Suprapubic skin (tissue), 4 donors: ENCODE measurements at regions not wholly inside any gene's neighbourhood (a gene's known extent, or its start where the extent isn't known, plus 50 kb on each side); places are given as distances from the start of the nearest gene placed in this dataset.

Experiments
- DNase-seq, 2 donors: peaks; one replicate each; pipeline ENCODE4 v3.0.0-alpha.2; 2019; ENCODE audit warnings: low spot score in 2 of 2
- H3K27ac ChIP-seq: fragments of 200-600 bp; sonication (generic); one replicate; pipeline ENCODE4 v1.5.1; 2019
- H3K27me3 ChIP-seq: fragments of 200-600 bp; sonication (generic); one replicate; pipeline ENCODE4 v1.5.1; 2019
- H3K36me3 ChIP-seq: fragments of 200-600 bp; sonication (generic); one replicate; pipeline ENCODE4 v1.5.1; 2019
- H3K4me1 ChIP-seq: fragments of 200-600 bp; sonication (generic); one replicate; pipeline ENCODE4 v1.5.1; 2019
- H3K4me3 ChIP-seq: fragments of 200-600 bp; sonication (generic); one replicate; pipeline ENCODE4 v1.5.1; 2019; ENCODE audit warnings: mild to moderate bottlenecking
- H3K9me3 ChIP-seq: fragments of 200-600 bp; sonication (generic); one replicate; pipeline ENCODE4 v1.5.1; 2019
- EP300 ChIP-seq: sonication (generic); formaldehyde crosslinking; IDR thresholded peaks from one replicate; pipeline ENCODE4 v1.6.1; 2017; ENCODE audit warnings: antibody characterized with exemption
- POLR2A ChIP-seq, 2 donors: fragments of 450-650 bp; IDR thresholded peaks; one replicate each; pipeline ENCODE4 v1.6.1; 2017; ENCODE audit warnings: antibody characterized with exemption in 2 of 2, mild to moderate bottlenecking in 2 of 2, moderate library complexity in 2 of 2
- POLR2AphosphoS5 ChIP-seq, 3 donors: sonication (generic); formaldehyde crosslinking; IDR thresholded peaks; one replicate each; pipeline ENCODE4 v1.6.1; 2017; ENCODE audit warnings: antibody characterized with exemption in 3 of 3
- WGBS: methylation state at CpG from one replicate; pipeline ENCODE4 v1.1.5; 2018; 5-methylcytosine and 5-hydroxymethylcytosine counted together
- TF ChIP-seq, protein P1 (sequence below), 2 donors: fragments of 200-600 bp in 1 of 2; fragments of 450-650 bp in 1 of 2; sonication (generic) in 1 of 2; IDR thresholded peaks; one replicate each; pipeline ENCODE4 v1.5.1; 2016 to 2019; ENCODE audit warnings: antibody characterized with exemption in 2 of 2, mild to moderate bottlenecking in 1 of 2, moderate library complexity in 1 of 2

DNA sequence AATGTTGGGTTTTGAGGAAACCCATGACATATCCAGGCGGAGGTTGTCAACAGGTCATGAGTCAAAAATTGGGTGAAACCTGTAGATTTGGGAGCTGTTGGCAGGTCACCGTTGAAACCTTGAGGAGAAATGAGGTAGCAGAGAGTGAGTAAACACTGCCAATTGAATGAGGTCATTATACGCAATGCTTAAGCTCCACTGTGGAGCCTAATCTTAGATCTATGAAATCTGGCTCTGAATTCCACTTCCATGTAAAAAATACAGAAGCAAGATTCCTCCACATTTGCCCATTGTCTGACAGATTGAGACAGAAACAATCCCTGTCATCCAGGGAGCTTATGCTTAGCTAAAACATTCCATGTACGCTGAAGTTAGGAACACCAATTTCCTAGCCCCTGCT, 76.0 kb upstream of the IL6 start:
- Histone ChIP-seq H3K4me1 (no peaks in the 10 kb centered on the region), H3K4me3 (no peak overlapping the region), H3K36me3 (no peaks in the 10 kb centered on the region), H3K9me3 (peaks cover 7% of the 10 kb centered on the region), H3K27ac (no peak overlapping the region), H3K27me3 (no peaks in the 10 kb centered on the region)
- TF ChIP-seq EP300 (no peak), POLR2AphosphoS5 (IDR thresholded peaks at IDR 0.05) (no peak), POLR2A (IDR thresholded peaks at IDR 0.05) (no peak)
- TF ChIP-seq, protein P1, sequence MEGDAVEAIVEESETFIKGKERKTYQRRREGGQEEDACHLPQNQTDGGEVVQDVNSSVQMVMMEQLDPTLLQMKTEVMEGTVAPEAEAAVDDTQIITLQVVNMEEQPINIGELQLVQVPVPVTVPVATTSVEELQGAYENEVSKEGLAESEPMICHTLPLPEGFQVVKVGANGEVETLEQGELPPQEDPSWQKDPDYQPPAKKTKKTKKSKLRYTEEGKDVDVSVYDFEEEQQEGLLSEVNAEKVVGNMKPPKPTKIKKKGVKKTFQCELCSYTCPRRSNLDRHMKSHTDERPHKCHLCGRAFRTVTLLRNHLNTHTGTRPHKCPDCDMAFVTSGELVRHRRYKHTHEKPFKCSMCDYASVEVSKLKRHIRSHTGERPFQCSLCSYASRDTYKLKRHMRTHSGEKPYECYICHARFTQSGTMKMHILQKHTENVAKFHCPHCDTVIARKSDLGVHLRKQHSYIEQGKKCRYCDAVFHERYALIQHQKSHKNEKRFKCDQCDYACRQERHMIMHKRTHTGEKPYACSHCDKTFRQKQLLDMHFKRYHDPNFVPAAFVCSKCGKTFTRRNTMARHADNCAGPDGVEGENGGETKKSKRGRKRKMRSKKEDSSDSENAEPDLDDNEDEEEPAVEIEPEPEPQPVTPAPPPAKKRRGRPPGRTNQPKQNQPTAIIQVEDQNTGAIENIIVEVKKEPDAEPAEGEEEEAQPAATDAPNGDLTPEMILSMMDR (IDR thresholded peaks at IDR 0.05) = no peak
- WGBS = 86% methylated on average over 4 of the region's 4 CpGs
- DNase-seq = no peak

- Histone ChIP-seq H3K9me3 (peaks cover 13% of the 10 kb centered on the region), H3K27me3 (no peaks in the 10 kb centered on the region), H3K36me3 (no peaks in the 10 kb centered on the region), H3K4me1 (no peaks in the 10 kb centered on the region), H3K4me3 (no peak overlapping the region), H3K27ac (no peak overlapping the region)
- WGBS = 88% methylated on average over 3 of the region's 3 CpGs
- no peak for DNase-seq
- TF ChIP-seq, protein P1 (IDR thresholded peaks at IDR 0.05) = no peak
- TF ChIP-seq POLR2AphosphoS5 (IDR thresholded peaks at IDR 0.05) (no peak), EP300 (no peak)
Observed at GRCh38 chr7:22649686-22650085, 77.3 kb upstream of the IL6 start.

DNA sequence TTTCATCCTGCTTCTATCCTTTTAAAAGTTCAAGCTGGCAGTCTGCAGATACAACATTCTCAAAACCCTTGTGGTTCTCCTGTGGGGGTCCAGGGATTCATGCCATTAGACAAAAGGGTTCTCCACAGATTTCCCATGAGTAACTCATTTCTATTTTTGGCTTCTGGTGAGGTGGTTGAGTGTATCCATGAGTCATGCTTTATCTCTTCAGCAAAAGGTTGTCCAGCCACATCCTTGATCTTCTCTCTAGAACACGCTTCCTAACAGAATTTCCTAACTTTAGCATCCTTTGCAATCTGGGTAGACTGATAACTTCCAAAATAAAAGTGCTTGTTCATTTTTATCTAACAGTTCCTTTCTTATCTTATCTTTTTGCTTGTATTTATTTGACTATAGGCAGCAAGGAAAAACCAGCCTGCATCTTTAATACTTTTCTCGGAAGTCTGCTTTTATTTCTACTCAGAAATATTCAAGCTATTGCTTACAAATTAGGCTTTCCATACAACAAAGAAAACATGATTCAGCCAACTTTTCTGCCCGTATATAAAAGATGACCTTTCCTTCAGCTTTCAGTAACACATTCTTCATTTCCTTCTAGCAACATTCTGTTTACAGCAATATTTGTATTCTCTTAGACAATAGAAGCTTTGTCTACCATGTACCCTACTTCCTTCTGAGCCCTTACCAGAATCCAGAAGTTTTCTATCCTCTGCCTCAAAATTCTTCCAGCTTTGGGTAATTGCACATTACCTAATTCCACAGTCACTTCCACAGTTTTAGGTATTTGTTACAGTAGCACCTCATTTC, 79.3 kb upstream of the IL6 start:
- Histone ChIP-seq H3K4me3 (no peak overlapping the region), H3K36me3 (no peaks in the 10 kb centered on the region), H3K27ac (no peak overlapping the region), H3K4me1 (no peaks in the 10 kb centered on the region), H3K9me3 (peaks cover 19% of the 10 kb centered on the region), H3K27me3 (no peaks in the 10 kb centered on the region)
- DNase-seq = no peak
- 81% methylated on average over 3 of the region's 3 CpGs for WGBS
- TF ChIP-seq POLR2A (IDR thresholded peaks at IDR 0.05) (no peak), POLR2AphosphoS5 (IDR thresholded peaks at IDR 0.05) (no peak), EP300 (no peak)
- TF ChIP-seq, protein P1 (IDR thresholded peaks at IDR 0.05) = no peak

- no peaks in the 10 kb centered on the region for H3K4me1 ChIP-seq
- no peak overlapping the region for H3K4me3 ChIP-seq
- DNase-seq = no peak
- no peaks in the 10 kb centered on the region for H3K27me3 ChIP-seq
- peaks cover 28% of the 10 kb centered on the region for H3K9me3 ChIP-seq
- H3K27ac ChIP-seq = no peak overlapping the region
- H3K36me3 ChIP-seq = no peaks in the 10 kb centered on the region
- no peak for TF ChIP-seq POLR2A (IDR thresholded peaks at IDR 0.05)
- TF ChIP-seq, protein P1 (IDR thresholded peaks at IDR 0.05) = no peak
- no peak for TF ChIP-seq EP300
- no peak for TF ChIP-seq POLR2AphosphoS5 (IDR thresholded peaks at IDR 0.05)
Observed at GRCh38 chr7:22645418-22646181, 81.4 kb upstream of the IL6 start.

- no peak for DNase-seq
- Histone ChIP-seq H3K4me3 (no peak overlapping the region), H3K4me1 (no peaks in the 10 kb centered on the region), H3K27me3 (no peaks in the 10 kb centered on the region), H3K36me3 (no peaks in the 10 kb centered on the region), H3K9me3 (peaks cover 28% of the 10 kb centered on the region), H3K27ac (no peak overlapping the region)
- TF ChIP-seq POLR2A (IDR thresholded peaks at IDR 0.05) (no peak), POLR2AphosphoS5 (IDR thresholded peaks at IDR 0.05) (no peak), EP300 (no peak)
- TF ChIP-seq, protein P1 (IDR thresholded peaks at IDR 0.05) = no peak
Observed at GRCh38 chr7:22642454-22642853, 84.5 kb upstream of the IL6 start.
